ENCODE measurements at regions not wholly inside any gene's neighbourhood (a gene's known extent, or its start where the extent isn't known, plus 50 kb on each side); places are given as distances from the start of the nearest gene placed in this dataset.

DNA sequence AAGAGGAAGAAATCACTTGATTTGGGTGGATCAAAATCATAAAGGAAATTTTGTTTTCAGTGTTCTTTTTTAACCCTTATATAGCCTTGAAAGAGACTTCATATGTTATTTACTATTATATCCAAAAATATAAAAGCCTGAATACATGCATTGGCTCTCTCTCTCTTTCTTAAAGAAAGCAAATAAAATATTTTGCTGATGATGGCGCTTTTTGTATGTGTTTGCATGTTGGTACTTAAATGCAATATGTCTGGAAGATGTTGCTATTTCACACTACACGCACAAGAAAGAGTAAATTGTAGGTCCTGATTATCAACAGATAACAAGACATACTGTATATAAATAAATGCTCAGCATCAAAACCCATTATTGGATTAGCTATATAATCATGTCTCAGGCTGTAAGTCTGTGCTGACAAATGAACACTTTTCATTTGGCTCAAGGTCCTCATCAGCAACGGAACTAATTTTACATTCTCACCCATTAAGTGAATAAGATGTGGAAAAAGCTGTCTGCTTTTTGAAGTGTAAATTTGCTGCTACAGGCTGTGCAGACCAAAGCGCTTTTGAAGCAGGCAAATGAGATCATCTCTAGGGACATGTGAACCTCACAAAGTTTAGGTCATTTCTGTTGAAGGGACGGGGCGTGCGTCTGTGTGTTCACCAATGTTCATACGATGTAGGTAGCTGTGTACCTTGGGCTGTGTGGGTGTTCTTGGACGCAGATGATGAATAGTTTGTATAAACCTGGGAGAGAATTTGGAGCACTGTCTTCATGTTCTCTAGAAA, 122.4 kb upstream of the LMO4 start:
- no peak overlapping the region for H3K4me3 Mint-ChIP-seq
- ATAC-seq, result no peak
- H3K4me1 Mint-ChIP-seq, result peaks cover 15% of the 10 kb centered on the region
- peaks cover 4% of the 10 kb centered on the region for H3K27me3 Mint-ChIP-seq (ENCODE audit: insufficient read depth, low read depth, poor library complexity)
- TF ChIP-seq POLR2AphosphoS5 (IDR thresholded peaks at IDR 0.05; ENCODE audit: low read depth) (no peak), ZNF331 (CRISPR knock-in tag; IDR thresholded peaks at IDR 0.05; ENCODE audit: low read depth) (no peak), ZNF114 (CRISPR knock-in tag; IDR thresholded peaks at IDR 0.05) (no peak), CREB1 (CRISPR knock-in tag; IDR thresholded peaks at IDR 0.05; ENCODE audit: low read depth) (no peak), NANOG (IDR thresholded peaks at IDR 0.05; ENCODE audit: borderline replicate concordance) (no peak)
- H3K4me2 ChIP-seq, result no peak overlapping the region
- no peak overlapping the region for H3K27ac Mint-ChIP-seq
- H3K9me2 ChIP-seq (ENCODE audit: insufficient read depth), result peaks cover 10% of the 10 kb centered on the region
- H4K20me1 ChIP-seq (replicated peaks; ENCODE audit: insufficient read depth), result no peaks in the 10 kb centered on the region
- no peaks in the 10 kb centered on the region for H3K9me3 Mint-ChIP-seq
- H2AFZ ChIP-seq, result no peak overlapping the region
- no peaks in the 10 kb centered on the region for H3K27me3 ChIP-seq (ENCODE audit: insufficient read depth)
- no peaks in the 10 kb centered on the region for H3K36me3 ChIP-seq (ENCODE audit: insufficient read depth)
- peaks cover 5% of the 10 kb centered on the region for H3K4me1 ChIP-seq (ENCODE audit: insufficient read depth)
- no peak overlapping the region for H3K4me3 ChIP-seq
- H3K36me3 Mint-ChIP-seq (ENCODE audit: low read depth), result no peaks in the 10 kb centered on the region
- no peak overlapping the region for H3K27ac ChIP-seq (ENCODE audit: low read depth)
- no peak for DNase-seq (ENCODE audit: low spot score)
- no peaks in the 10 kb centered on the region for H3F3A ChIP-seq (replicated peaks; ENCODE audit: low read depth)
- H3K79me2 ChIP-seq (replicated peaks; ENCODE audit: insufficient read depth), result no peaks in the 10 kb centered on the region

DNA sequence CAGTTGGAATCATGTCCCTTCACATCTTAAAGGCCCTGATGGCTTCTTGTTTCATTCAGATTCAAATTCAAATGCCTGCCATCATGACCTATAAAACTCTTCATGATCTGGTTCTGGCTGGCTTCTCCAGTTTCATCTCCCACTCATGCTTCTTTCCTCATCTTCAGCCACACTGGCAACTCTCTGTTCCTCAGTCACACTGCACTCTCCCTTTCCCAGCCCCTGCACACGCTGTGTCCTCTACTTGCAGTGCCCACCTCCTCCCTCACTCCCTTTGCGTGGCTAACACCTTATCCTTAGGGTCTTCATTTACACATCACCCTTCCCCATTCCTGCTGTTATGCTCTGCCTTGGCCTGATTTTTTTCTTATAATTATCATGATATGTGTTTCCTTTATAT, 120.6 kb upstream of the LMO4 start:
- no peak overlapping the region for H3K27ac ChIP-seq (ENCODE audit: low read depth)
- no peaks in the 10 kb centered on the region for H3K27me3 ChIP-seq (ENCODE audit: insufficient read depth)
- Mint-ChIP-seq H3K36me3 (ENCODE audit: low read depth) (no peaks in the 10 kb centered on the region), H3K4me3 (no peak overlapping the region), H3K27me3 (ENCODE audit: insufficient read depth, low read depth, poor library complexity) (peaks cover 4% of the 10 kb centered on the region), H3K9me3 (no peaks in the 10 kb centered on the region), H3K27ac (no peak overlapping the region), H3K4me1 (peaks cover 2% of the 10 kb centered on the region; the same call in 2 of the 3 replicates)
- H3K4me1 ChIP-seq (ENCODE audit: insufficient read depth), result no peaks in the 10 kb centered on the region
- no peaks in the 10 kb centered on the region for H3F3A ChIP-seq (replicated peaks; ENCODE audit: low read depth)
- no peak for DNase-seq (ENCODE audit: low spot score)
- no peaks in the 10 kb centered on the region for H3K79me2 ChIP-seq (replicated peaks; ENCODE audit: insufficient read depth)
- H3K36me3 ChIP-seq (ENCODE audit: insufficient read depth), result no peaks in the 10 kb centered on the region
- ATAC-seq, result no peak
- TF ChIP-seq CTCF (conservative IDR thresholded peaks at IDR 0.05; ENCODE audit: low read depth in 2 of 2) (no peak), JUNB (IDR thresholded peaks at IDR 0.05; ENCODE audit: unreplicated experiment) (no peak)
- TF ChIP-seq, protein P1, sequence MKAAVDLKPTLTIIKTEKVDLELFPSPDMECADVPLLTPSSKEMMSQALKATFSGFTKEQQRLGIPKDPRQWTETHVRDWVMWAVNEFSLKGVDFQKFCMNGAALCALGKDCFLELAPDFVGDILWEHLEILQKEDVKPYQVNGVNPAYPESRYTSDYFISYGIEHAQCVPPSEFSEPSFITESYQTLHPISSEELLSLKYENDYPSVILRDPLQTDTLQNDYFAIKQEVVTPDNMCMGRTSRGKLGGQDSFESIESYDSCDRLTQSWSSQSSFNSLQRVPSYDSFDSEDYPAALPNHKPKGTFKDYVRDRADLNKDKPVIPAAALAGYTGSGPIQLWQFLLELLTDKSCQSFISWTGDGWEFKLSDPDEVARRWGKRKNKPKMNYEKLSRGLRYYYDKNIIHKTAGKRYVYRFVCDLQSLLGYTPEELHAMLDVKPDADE (IDR thresholded peaks at IDR 0.05), result no peak
- no peak overlapping the region for H3K4me3 ChIP-seq
- H2AFZ ChIP-seq, result no peak overlapping the region
- H3K9me2 ChIP-seq (ENCODE audit: insufficient read depth), result peaks cover 6% of the 10 kb centered on the region; the same call in 1 of the 2 replicates
- H3K4me2 ChIP-seq, result no peak overlapping the region
- H4K20me1 ChIP-seq (replicated peaks; ENCODE audit: insufficient read depth), result no peaks in the 10 kb centered on the region

Measured in GM23338 (cell line).